Keratinocyte (primary cell): ENCODE measurements at regions not wholly inside any gene's neighbourhood (a gene's known extent, or its start where the extent isn't known, plus 50 kb on each side); places are given as distances from the start of the nearest gene placed in this dataset.

Source experiments
- DNase-seq: peaks from one replicate; pipeline ENCODE4 v3.0.0-alpha.2; 2011; ENCODE audit warnings: low read depth, missing footprints, low spot score
- FAIRE-seq: peaks from 2 replicates; lab custom pipeline; 2011; peaks lifted over from hg19 to GRCh38; lab: Jason Lieb, UNC
- H2AFZ ChIP-seq: 2 replicates; pipeline ENCODE4 v1.6.0; 2012; ENCODE audit warnings: low read length, control low read depth, inconsistent platforms; ENCODE audit not compliant: control insufficient read depth
- H3K27ac ChIP-seq: 2 replicates; pipeline ENCODE4 v1.5.1; 2011; ENCODE audit warnings: low read length; ENCODE audit not compliant: control insufficient read depth, insufficient read depth
- H3K27me3 ChIP-seq: 3 replicates; pipeline ENCODE4 v1.6.0; 2011; ENCODE audit warnings: low read length; ENCODE audit not compliant: control insufficient read depth, insufficient read depth; ENCODE audit errors: extremely low read depth
- H3K36me3 ChIP-seq, 2 experiments: 2 replicates in 1 of 2; 3 replicates in 1 of 2; pipeline ENCODE4 v1.5.1; 2011; ENCODE audit warnings: low read length in 2 of 2, mild to moderate bottlenecking in 1 of 2; ENCODE audit not compliant: control insufficient read depth in 2 of 2, insufficient read depth in 2 of 2; ENCODE audit errors: extremely low read depth in 1 of 2
- H3K4me1 ChIP-seq: 3 replicates; pipeline ENCODE4 v1.5.1; 2011; ENCODE audit warnings: low read length; ENCODE audit not compliant: control insufficient read depth, insufficient read depth; ENCODE audit errors: extremely low read depth
- H3K4me2 ChIP-seq: 3 replicates; pipeline ENCODE4 v1.6.0; 2011; ENCODE audit warnings: low read depth, low read length; ENCODE audit not compliant: control insufficient read depth, insufficient read depth; ENCODE audit errors: extremely low read depth
- H3K4me3 ChIP-seq, 3 experiments: fragments of 200-600 bp in 1 of 3; sonication (generic) in 1 of 3; 2 replicates in 2 of 3; 3 replicates in 1 of 3; pipeline ENCODE4 v1.5.1; 2011 to 2016; ENCODE audit warnings: low read length in 3 of 3, mild to moderate bottlenecking in 3 of 3, control low read depth in 2 of 3, inconsistent platforms in 1 of 3, low read depth in 1 of 3, mixed read lengths in 1 of 3, mixed run types in 1 of 3, moderate library complexity in 1 of 3; ENCODE audit not compliant: control insufficient read depth in 2 of 3, insufficient read depth in 2 of 3; ENCODE audit errors: extremely low read depth in 1 of 3
- H3K79me2 ChIP-seq: 2 replicates; pipeline ENCODE4 v1.6.0; 2012; ENCODE audit warnings: low read length; ENCODE audit not compliant: control insufficient read depth, insufficient read depth
- H3K9ac ChIP-seq: 3 replicates; pipeline ENCODE4 v1.6.0; 2011; ENCODE audit warnings: low read length; ENCODE audit not compliant: control insufficient read depth, insufficient read depth; ENCODE audit errors: extremely low read depth
- H3K9me1 ChIP-seq: 3 replicates; pipeline ENCODE4 v1.6.0; 2011; ENCODE audit warnings: low read length; ENCODE audit not compliant: control insufficient read depth, insufficient read depth; ENCODE audit errors: extremely low read depth
- H3K9me3 ChIP-seq: 2 replicates; pipeline ENCODE4 v1.5.1; 2012; ENCODE audit warnings: low read depth, low read length; ENCODE audit not compliant: control insufficient read depth
- H4K20me1 ChIP-seq: 3 replicates; pipeline ENCODE4 v1.6.0; 2011; ENCODE audit warnings: low read length; ENCODE audit not compliant: control insufficient read depth, insufficient read depth; ENCODE audit errors: extremely low read depth
- EZH2 ChIP-seq: IDR thresholded peaks from one replicate; pipeline ENCODE4 v1.6.1; 2012; ENCODE audit warnings: inconsistent platforms, mild to moderate bottlenecking, low read length, moderate library complexity
- dilution Hi-C: fragments of 300-500 bp; cut with MboI; formaldehyde crosslinking; loops from one replicate; pipeline ENCODE4 v1.7.0; 2020; ENCODE audit warnings: low sequenced_read_pairs; ENCODE audit not compliant: extremely low pct_ligation_motif_present
- TF ChIP-seq, protein P1 (sequence below), 3 experiments: IDR thresholded peaks in 1 of 3; conservative IDR thresholded peaks in 1 of 3; optimal IDR thresholded peaks in 1 of 3; 2 replicates in 2 of 3; 3 replicates in 1 of 3; pipeline versions ENCODE3 to v1.5.1; 2011; ENCODE audit warnings: low read length in 3 of 3, mild to moderate bottlenecking in 3 of 3, moderate library complexity in 2 of 3, control low read depth in 1 of 3, inconsistent platforms in 1 of 3; ENCODE audit not compliant: insufficient read depth in 2 of 3; ENCODE audit errors: extremely low read depth in 1 of 3

DNA sequence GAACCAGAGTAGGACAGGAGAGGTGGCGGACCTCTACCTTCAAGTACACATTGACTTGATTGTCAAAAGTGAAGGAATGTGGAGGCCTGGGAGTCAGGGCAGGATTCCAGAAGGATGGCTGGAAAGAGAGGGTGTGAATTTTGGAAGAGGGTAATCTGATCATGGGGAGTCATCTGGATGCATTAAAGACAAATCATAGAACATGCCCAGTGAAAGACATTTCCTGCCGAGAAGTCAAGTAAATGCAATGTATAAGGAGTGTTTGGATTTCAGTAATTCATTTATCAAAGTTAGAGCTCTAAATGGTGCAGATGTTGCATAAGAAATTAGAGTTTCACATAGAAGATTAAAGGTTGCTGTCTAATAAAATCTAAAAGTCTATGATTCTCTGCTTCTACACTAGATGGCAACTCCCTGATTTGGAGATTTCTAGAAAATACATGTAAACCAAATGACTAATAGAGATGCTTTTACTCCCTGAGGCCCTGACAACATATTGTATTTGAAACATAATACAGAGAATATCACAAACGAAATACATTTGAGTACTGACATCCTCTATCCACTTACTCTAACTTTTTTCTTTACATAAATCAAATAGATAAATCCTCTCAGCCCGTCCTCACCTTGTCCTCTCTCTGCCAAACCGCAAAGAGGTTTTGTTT lies 91.3 kb downstream of the KCNA5 start:
- Histone ChIP-seq H4K20me1 (no peaks in the 10 kb centered on the region), H3K27ac (no peak overlapping the region), H3K4me1 (peaks cover 11% of the 10 kb centered on the region), H3K36me3 (no peaks in the 10 kb centered on the region), H3K9me3 (no peaks in the 10 kb centered on the region), H3K9me1 (no peaks in the 10 kb centered on the region), H3K4me3 (no peak overlapping the region), H3K79me2 (no peaks in the 10 kb centered on the region), H3K4me2 (no peak overlapping the region), H3K27me3 (no peaks in the 10 kb centered on the region), H3K9ac (no peak overlapping the region), H2AFZ (no peak overlapping the region)
- no peak for FAIRE-seq
- dilution Hi-C loops = no loop called here
- no peak for DNase-seq
- TF ChIP-seq, protein P1, sequence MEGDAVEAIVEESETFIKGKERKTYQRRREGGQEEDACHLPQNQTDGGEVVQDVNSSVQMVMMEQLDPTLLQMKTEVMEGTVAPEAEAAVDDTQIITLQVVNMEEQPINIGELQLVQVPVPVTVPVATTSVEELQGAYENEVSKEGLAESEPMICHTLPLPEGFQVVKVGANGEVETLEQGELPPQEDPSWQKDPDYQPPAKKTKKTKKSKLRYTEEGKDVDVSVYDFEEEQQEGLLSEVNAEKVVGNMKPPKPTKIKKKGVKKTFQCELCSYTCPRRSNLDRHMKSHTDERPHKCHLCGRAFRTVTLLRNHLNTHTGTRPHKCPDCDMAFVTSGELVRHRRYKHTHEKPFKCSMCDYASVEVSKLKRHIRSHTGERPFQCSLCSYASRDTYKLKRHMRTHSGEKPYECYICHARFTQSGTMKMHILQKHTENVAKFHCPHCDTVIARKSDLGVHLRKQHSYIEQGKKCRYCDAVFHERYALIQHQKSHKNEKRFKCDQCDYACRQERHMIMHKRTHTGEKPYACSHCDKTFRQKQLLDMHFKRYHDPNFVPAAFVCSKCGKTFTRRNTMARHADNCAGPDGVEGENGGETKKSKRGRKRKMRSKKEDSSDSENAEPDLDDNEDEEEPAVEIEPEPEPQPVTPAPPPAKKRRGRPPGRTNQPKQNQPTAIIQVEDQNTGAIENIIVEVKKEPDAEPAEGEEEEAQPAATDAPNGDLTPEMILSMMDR (optimal IDR thresholded peaks at IDR 0.05 in 1 of 3, IDR thresholded peaks at IDR 0.05 in 1 of 3, conservative IDR thresholded peaks at IDR 0.05 in 1 of 3; ENCODE audit: extremely low read depth in 1 of 3, insufficient read depth in 2 of 3, low read length in 3 of 3) = no peak
- no peak for TF ChIP-seq EZH2

DNA sequence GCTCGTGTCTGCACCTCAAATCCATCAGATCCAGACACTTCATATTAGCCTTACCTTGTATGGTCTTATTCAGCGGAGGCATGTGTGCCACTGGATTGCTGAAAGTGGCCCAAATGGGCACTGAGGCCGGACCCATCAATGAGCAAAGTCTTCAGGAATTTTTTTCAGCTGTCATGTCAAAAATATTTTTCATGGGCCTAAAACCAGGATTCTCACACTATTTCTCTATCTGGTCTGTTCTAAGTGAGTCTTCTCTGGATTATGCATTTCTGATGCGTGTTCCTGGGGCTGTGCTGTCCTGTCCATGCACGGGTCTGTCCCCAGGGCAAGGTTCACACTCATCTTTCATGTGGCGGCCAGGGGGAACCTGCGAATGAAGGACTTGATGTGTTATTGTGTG lies 94.6 kb downstream of the KCNA5 start:
- FAIRE-seq (no peak), DNase-seq (no peak)
- H3K9me3 ChIP-seq = no peaks in the 10 kb centered on the region
- H4K20me1 ChIP-seq = no peaks in the 10 kb centered on the region
- H3K79me2 ChIP-seq = no peaks in the 10 kb centered on the region
- H3K36me3 ChIP-seq = no peaks in the 10 kb centered on the region
- H3K9me1 ChIP-seq = no peaks in the 10 kb centered on the region
- H2AFZ ChIP-seq = no peak overlapping the region
- no peak overlapping the region for H3K9ac ChIP-seq
- no peak overlapping the region for H3K27ac ChIP-seq
- H3K4me2 ChIP-seq = no peak overlapping the region
- TF ChIP-seq, protein P1 (optimal IDR thresholded peaks at IDR 0.05 in 1 of 3, IDR thresholded peaks at IDR 0.05 in 1 of 3, conservative IDR thresholded peaks at IDR 0.05 in 1 of 3; ENCODE audit: extremely low read depth in 1 of 3, insufficient read depth in 2 of 3, low read length in 3 of 3) = no peak
- no peak for TF ChIP-seq EZH2
- H3K4me1 ChIP-seq = peaks cover 15% of the 10 kb centered on the region
- dilution Hi-C loops = no loop called here
- no peaks in the 10 kb centered on the region for H3K27me3 ChIP-seq
- no peak overlapping the region for H3K4me3 ChIP-seq
